Urinary bladder (tissue), 3 donors: ENCODE measurements at regions not wholly inside any gene's neighbourhood (a gene's known extent, or its start where the extent isn't known, plus 50 kb on each side); places are given as distances from the start of the nearest gene placed in this dataset.
"Not testable (repeated sequence)": the region's sequence is repeated elsewhere in the genome, so short reads cannot be mapped to it uniquely, and the experiment has no call there.

Experiments used
- DNase-seq: peaks from one replicate; pipeline ENCODE4 v3.0.0-alpha.2; 2015; ENCODE audit errors: extremely low spot score
- H3K27ac ChIP-seq: one replicate; pipeline ENCODE4 v1.5.1; 2013; ENCODE audit warnings: low read depth, mild to moderate bottlenecking, moderate library complexity
- H3K36me3 ChIP-seq: one replicate; pipeline ENCODE4 v1.6.1; 2013; ENCODE audit warnings: mild to moderate bottlenecking, moderate library complexity; ENCODE audit not compliant: insufficient read depth
- H3K4me1 ChIP-seq: one replicate; pipeline ENCODE4 v1.6.1; 2013; ENCODE audit warnings: mild to moderate bottlenecking, moderate library complexity; ENCODE audit not compliant: insufficient read depth
- H3K4me3 ChIP-seq: one replicate; pipeline ENCODE4 v1.5.1; 2013; ENCODE audit warnings: low read depth, low read length
- WGBS: extraction: QIAGEN DNeasy Blood & Tissue Kit; methylation state at CpG from one replicate; pipeline ENCODE4 v1.1.7; 2013; 5-methylcytosine and 5-hydroxymethylcytosine counted together
- donor health status: healthy with polysubstance abuse.
- donor health status: healthy.

DNA sequence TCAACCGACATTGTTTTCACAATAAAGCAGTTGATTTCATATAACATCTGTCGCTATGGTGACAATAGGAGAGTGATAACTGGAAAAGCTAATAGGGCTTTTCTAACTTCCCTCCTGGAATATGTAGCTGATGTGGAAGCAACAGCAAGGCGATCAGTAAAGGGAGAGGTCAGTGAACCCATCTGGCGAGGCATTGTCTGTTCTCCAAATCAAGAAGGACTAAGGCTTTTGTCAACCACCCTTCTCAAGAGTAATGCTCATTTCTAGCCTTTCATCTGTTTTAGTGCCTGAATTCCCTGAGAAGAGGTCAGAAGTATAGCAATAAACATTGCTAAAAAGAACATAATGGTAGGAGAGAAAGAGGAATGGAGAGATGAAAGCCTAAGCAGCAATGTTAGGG, 201.3 kb downstream of the AKAP7 start:
- no peak overlapping the region for H3K4me3 ChIP-seq
- DNase-seq = no peak

DNA sequence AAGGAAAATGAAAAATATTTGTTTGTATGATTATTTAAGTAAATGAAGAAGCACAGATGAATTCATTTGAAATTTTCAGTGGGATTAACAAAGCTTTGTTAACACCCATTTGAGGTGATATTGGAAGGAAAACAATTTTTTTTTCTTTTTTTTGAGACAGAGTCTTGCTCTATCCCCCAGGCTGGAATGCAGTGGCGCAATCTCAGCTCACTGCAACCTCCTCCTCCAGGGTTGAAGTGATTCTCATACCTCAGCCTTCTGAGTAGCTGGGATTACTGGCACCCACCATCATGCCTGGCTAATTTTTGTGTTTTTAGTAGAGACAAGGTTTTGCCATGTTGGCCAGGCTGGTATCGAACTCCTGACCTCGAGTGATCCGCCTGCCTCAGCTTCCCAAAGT, 211.6 kb downstream of the AKAP7 start:
- H3K4me3 ChIP-seq, DNase-seq, H3K36me3 ChIP-seq, H3K4me1 ChIP-seq, H3K27ac ChIP-seq: not testable (repeated sequence)
- WGBS = 87% methylated on average over 4 of the region's 4 CpGs

More for the DNA sequence above, 201.3 kb downstream of the AKAP7 start:
- no peaks in the 10 kb centered on the region for H3K36me3 ChIP-seq
- no peak overlapping the region for H3K27ac ChIP-seq
- 69% methylated on average over 4 of the region's 4 CpGs for WGBS
- H3K4me1 ChIP-seq = no peaks in the 10 kb centered on the region

DNA sequence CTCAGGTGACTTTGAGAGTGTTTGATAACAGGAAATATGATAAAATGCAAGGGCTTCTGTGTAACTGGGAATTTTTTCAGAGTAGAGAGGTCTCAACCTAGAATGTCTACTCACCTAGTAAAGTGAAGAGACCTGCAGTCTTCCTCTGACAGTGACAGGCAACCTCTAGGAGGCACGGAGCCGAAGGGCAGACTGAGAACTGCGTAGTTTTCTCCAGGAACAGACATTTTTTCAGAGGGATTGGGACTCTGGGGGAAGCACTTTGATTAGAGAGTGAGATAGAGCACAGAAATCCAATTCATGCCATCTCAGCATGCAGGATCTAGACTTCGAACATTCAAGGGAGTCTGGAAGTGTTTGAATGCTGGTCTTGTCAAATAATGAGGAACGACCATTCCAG, 213.3 kb downstream of the AKAP7 start:
- no peak overlapping the region for H3K27ac ChIP-seq
- no peak overlapping the region for H3K4me3 ChIP-seq
- no peaks in the 10 kb centered on the region for H3K4me1 ChIP-seq
- no peaks in the 10 kb centered on the region for H3K36me3 ChIP-seq
- WGBS = 62% methylated on average over 5 of the region's 5 CpGs
- DNase-seq = no peak

DNA sequence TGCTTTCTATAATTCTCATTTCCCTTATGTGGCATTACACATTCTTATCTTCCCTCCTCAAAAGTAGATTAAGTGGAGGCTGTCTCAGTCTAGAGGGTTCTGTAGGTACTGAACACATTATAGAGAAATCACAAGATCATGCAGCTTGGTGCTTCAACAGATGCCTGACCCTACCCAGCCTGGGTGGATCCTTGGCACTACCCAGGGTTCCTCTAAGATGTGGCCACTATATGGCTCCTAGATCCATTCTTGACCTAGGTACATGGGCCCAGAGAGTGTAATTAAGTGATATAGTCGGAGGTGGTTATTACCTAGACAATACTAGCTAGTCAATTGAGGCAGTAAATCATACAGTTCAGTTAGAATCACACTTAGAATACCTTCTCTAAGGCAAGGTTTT, 213.9 kb downstream of the AKAP7 start:
- no peaks in the 10 kb centered on the region for H3K4me1 ChIP-seq
- no peak overlapping the region for H3K4me3 ChIP-seq
- H3K27ac ChIP-seq = no peak overlapping the region
- H3K36me3 ChIP-seq = no peaks in the 10 kb centered on the region
- DNase-seq = no peak
- WGBS = 72% methylated on average over 1 of the region's 1 CpG

DNA sequence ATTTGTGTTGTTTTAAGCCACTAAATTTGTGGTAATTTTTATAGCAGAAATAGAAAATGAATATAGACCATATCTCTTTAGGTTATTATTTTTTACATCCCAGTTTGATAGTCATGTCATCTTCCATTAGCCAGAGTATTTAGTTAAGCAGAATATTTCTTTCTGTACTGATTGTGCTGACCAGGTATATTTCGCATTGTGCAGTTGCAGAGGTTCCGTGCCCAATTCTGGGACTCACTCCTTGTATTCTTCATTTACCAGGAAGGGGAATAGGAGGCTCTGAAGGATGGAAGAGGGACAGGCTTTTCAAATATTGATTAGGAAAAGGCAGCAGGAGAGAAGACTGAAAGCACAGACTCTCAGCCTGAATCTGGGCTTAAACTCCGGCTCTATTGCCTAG, 217.8 kb downstream of the AKAP7 start:
- 97% methylated on average over 3 of the region's 3 CpGs for WGBS
- Histone ChIP-seq H3K36me3 (no peaks in the 10 kb centered on the region), H3K4me3 (no peak overlapping the region), H3K27ac (no peak overlapping the region), H3K4me1 (no peaks in the 10 kb centered on the region)
- no peak for DNase-seq

DNA sequence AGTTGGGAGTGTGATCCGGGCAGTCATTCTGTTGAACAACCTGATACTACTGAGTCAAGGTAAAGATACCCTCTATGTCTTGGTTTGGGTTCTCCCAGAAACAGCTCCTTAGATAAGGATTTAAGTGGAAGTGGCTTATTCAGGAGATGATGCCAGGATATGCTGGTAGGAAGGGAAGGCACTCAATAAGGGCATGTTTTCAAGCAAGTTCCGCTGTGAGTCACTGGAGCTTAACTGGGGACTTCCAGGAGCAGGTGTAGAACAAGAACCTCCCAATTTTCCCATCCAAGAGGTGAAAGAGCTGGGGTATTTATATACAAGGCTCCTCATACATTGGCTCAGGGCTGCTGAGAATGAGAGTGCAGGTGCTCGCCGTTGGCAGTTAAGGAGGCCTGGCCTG, 218.6 kb downstream of the AKAP7 start:
- no peaks in the 10 kb centered on the region for H3K36me3 ChIP-seq
- DNase-seq = no peak
- H3K4me1 ChIP-seq = no peaks in the 10 kb centered on the region
- H3K4me3 ChIP-seq = no peak overlapping the region
- no peak overlapping the region for H3K27ac ChIP-seq
- WGBS = 96% methylated on average over 4 of the region's 4 CpGs

DNA sequence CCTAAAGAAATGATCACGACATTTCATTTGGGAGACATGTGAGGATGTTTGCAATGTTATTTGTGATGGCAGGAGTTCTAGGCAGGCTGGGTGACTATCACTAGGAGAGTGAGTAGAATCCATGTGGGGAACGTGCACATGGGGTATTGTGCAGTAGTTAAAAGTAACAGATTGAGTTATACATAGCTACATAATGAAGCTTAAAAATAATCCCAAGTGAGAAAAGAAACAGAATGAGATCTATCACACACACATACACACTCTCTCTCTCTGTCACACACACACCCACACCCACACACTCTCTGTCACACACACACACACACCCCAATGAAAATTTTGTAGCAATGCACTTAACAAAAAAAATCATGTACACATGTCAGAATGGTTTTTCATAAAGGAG, 218.7 kb upstream of the ARG1 start:
- 87% methylated on average over 2 of the region's 2 CpGs for WGBS
- Histone ChIP-seq H3K4me1 (no peaks in the 10 kb centered on the region), H3K27ac (no peak overlapping the region), H3K4me3 (no peak overlapping the region), H3K36me3 (no peaks in the 10 kb centered on the region)
- no peak for DNase-seq

DNA sequence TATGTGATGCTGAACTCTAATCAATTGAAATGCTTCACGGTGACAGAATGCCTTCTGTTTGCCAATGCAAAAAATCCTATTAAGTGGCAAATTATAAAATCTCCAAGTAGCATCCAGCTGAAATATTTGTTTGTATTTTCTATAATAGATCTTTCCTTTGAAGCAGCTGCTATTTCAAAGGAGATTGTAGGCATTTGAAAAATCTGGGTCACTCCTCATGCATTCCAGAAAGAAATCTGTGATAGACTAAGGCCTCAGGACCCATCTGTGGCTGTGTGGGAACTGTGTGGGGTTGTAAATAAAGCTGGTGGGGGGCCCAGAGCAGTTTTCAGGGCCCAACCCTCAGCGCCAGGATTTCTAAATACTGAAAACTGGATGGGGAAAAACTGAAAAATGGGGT, 216.9 kb upstream of the ARG1 start:
- Histone ChIP-seq H3K36me3 (no peaks in the 10 kb centered on the region), H3K4me1 (no peaks in the 10 kb centered on the region), H3K27ac (no peak overlapping the region), H3K4me3 (no peak overlapping the region)
- WGBS = 63% methylated on average over 2 of the region's 2 CpGs
- DNase-seq = no peak

DNA sequence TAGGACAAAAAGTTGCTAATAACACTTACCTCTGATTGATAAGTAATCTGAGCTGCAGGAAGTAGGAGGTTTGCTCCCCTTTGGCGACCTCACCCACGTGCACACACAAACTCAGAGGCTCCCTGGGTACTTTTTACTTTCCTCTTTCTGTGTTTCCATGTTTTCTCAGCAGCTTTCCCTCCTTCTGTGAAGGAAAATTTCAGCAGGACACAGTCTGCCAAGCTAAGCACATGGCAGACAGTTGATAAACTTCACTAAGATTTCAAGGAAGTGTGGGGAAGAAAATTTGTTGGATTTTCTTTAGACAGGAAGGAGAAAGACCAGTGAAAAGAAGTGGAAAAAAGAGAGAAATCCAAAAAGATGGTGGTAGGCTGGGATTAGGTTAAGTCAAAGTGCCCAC, 215.5 kb upstream of the ARG1 start:
- 73% methylated on average over 2 of the region's 2 CpGs for WGBS
- H3K4me1 ChIP-seq = no peaks in the 10 kb centered on the region
- no peak overlapping the region for H3K4me3 ChIP-seq
- no peaks in the 10 kb centered on the region for H3K36me3 ChIP-seq
- DNase-seq = no peak
- H3K27ac ChIP-seq = no peak overlapping the region

DNA sequence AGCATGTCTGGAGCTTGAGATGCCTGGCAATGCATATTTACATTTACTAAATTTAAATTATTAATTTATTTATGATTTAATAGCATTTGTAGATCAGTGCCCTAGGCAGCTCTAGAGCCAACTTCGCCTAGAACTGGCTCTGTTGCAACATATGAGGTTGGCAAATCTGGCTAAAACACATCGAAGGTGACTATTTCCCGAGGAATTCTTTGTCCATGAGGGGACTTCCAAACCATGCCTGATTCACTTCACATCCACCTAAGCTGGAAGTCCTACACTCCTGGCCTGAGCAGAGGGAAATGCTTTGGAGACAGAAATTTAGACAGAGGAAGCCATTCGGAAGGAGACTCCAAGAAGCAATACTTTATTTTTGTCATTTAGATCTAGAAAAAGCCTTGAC, 211.0 kb upstream of the ARG1 start:
- 89% methylated on average over 4 of the region's 4 CpGs for WGBS
- no peak overlapping the region for H3K4me3 ChIP-seq
- H3K36me3 ChIP-seq = no peaks in the 10 kb centered on the region
- no peaks in the 10 kb centered on the region for H3K4me1 ChIP-seq
- no peak for DNase-seq
- no peak overlapping the region for H3K27ac ChIP-seq

DNA sequence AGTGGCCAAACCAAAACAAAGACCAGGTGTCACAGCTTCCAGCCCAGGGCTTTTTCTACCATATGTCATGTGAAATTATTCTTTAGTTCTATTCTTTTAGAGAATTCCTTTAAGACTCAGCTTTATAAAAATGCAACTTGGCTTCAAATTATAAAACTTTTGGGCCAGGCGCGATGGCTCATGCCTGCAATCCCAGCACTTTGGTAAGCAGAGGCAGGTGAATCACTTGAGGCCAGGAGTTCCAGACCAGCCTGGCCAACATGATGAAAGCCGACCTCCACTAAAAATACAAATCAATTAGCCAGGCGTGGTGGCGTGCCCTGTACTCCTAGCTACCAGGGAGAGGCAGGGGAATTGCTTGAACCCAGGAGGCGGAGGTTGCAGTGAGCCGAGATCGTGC, 210.3 kb upstream of the ARG1 start:
- Histone ChIP-seq H3K4me1 (no peaks in the 10 kb centered on the region), H3K4me3 (no peak overlapping the region), H3K27ac (no peak overlapping the region), H3K36me3 (no peaks in the 10 kb centered on the region)
- DNase-seq = no peak
- WGBS = 92% methylated on average over 8 of the region's 8 CpGs

DNA sequence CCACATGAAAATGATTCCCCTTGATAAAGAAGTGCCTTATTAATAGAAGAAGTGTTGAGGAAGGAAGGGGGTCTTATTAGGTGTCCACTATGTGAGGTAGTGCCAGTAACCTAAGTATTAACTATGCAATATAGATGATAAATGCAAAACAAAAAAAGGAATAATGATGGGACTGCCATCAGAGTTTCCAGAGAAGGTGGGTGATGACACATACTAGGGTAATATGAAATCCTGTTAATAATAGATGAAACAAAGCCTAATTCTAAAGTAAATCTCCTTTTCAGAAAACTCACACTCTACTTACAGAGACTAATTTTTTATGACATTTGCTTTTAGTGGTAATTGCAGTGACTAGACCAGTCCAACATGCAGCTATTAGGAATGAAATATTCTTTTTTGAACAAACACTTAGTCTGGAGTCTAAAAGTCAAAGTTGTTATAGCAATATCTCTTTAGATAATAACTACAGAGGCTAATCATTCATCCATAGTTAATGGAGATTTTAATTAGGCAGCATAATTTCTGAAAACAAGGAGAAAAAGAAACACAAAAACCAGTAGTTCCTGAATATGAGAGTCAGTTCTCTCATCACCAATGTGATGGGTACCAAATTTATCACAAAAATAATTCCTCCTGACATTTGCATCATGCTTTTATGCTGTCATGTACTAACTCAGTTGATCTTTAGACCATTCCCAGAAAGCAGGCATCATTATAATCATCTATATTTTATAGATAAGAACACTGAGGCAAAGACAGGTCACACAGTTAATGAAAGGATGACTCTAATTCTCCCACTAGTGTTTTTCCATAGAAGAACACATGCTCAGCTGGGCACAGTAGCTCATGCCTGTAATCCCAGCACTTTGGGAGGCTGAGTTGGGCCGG, 208.8 kb upstream of the ARG1 start:
- Histone ChIP-seq H3K27ac (no peak overlapping the region), H3K4me3 (no peak overlapping the region), H3K36me3 (no peaks in the 10 kb centered on the region), H3K4me1 (no peaks in the 10 kb centered on the region)
- WGBS = 91% methylated on average over 1 of the region's 1 CpG
- DNase-seq = no peak

DNA sequence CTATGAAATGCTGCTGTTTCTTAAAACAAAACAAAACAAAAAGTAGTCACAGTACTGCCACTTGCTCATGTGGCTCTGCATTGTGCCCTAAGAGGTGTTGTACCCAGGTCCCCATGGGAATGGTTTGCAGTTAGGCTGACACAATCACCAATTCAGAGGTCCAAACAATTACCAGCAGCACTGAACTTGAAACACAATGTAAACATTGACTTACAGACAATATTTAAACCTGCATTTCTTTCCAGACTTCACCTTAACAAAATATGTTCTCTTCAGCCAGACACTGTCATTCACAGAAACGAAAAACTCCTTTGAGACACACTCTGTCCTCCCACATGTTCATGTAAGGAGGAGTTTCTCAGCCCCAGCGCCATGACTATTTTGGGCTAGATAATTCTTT, 206.8 kb upstream of the ARG1 start:
- H3K4me1 ChIP-seq = no peaks in the 10 kb centered on the region
- DNase-seq = no peak
- H3K4me3 ChIP-seq = no peak overlapping the region
- no peaks in the 10 kb centered on the region for H3K36me3 ChIP-seq
- no peak overlapping the region for H3K27ac ChIP-seq
- WGBS = 77% methylated on average over 2 of the region's 2 CpGs

DNA sequence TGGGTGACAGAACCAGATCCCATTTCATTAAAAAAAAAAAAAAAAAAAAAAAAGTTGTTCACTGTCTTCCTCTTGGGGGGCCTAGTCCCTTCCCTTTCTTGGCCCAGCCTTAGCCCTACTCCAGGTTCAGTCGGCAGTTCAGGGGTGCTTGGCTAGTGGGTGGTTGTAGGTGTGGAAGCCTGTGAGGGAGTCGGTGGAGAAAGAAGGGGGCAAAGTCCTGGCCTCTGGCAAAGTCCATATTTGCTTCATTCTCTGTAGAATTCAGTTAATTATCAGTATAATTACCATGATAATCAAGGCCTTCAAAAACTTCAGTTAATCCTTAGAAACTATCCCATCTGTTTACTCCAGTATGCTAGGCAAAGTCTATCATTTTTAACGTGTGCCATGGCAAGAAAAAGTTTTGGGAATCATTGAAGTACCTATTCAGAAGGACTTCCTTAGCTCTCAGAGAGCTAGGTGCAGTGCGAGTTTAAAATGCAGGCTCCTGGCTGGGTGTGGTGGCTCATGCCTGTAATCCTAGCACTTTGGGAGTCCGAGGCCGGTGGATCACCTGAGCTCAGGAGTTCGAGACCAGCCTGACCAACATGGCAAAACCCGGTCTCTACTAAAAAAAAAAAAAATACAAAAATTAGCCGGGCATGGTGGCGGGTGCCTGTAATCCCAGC, 205.7 kb upstream of the ARG1 start:
- Histone ChIP-seq H3K36me3 (no peaks in the 10 kb centered on the region), H3K27ac (no peak overlapping the region), H3K4me3 (no peak overlapping the region), H3K4me1 (no peaks in the 10 kb centered on the region)
- DNase-seq = no peak
- WGBS = 92% methylated on average over 10 of the region's 10 CpGs
